IMR-90 (cell line): ENCODE measurements at regions not wholly inside any gene's neighbourhood (a gene's known extent, or its start where the extent isn't known, plus 50 kb on each side); places are given as distances from the start of the nearest gene placed in this dataset.
"Not testable (repeated sequence)": the region's sequence is repeated elsewhere in the genome, so short reads cannot be mapped to it uniquely, and the experiment has no call there.

ENCODE experiments used
- ATAC-seq: fragments of 200-7000 bp; cut with Tn5 transposase; 2 replicates; pipeline ENCODE4 v1.9.1; 2020; ENCODE audit warnings: low read depth, mild to moderate bottlenecking, moderate library complexity
- BruUV-seq: library from RNA; stranded (reverse); fragments of 400-500 nt; replicated peaks from 2 replicates; lab custom pipeline; 2021; lab: Mats Ljungman, UMichigan
- CTCF ChIA-PET: fragments of 300-600 bp; formaldehyde crosslinking; extraction: SDS; loops from one replicate; lab custom pipeline; 2021; ENCODE audit warnings: antibody characterized with exemption; lab: Yijun Ruan, JAX
- POLR2A ChIA-PET: fragments of 300-600 bp; sonication (Branson Sonifier 250); formaldehyde crosslinking; loops from one replicate; lab custom pipeline; 2022; ENCODE audit warnings: antibody characterized with exemption; ENCODE audit not compliant: unreplicated experiment; lab: Charles Lee
- DNase-seq: peaks from one replicate; pipeline ENCODE4 v3.0.0; 2013
- H2AFZ ChIP-seq: replicated peaks from 2 replicates; pipeline ENCODE3; 2013; ENCODE audit warnings: low read length, mild to moderate bottlenecking; ENCODE audit not compliant: poor library complexity
- H2AK5ac ChIP-seq: 2 replicates; pipeline ENCODE4 v1.6.1; 2013; ENCODE audit warnings: low read depth, low read length, inconsistent platforms
- H2AK9ac ChIP-seq: replicated peaks from 2 replicates; pipeline ENCODE3; 2013; ENCODE audit warnings: mild to moderate bottlenecking, low read depth, low read length, moderate library complexity; ENCODE audit not compliant: poor library complexity
- H2BK120ac ChIP-seq: 2 replicates; pipeline ENCODE4 v1.6.1; 2013; ENCODE audit warnings: low read depth, low read length, inconsistent platforms
- H2BK15ac ChIP-seq: 3 replicates; pipeline ENCODE4 v1.6.1; 2013; ENCODE audit warnings: low read depth, low read length, inconsistent platforms
- H2BK20ac ChIP-seq: 2 replicates; pipeline ENCODE4 v1.6.1; 2013; ENCODE audit warnings: low read depth, mild to moderate bottlenecking, inconsistent platforms, low read length, moderate library complexity
- H2BK5ac ChIP-seq: 2 replicates; pipeline ENCODE4 v1.6.1; 2013; ENCODE audit warnings: mild to moderate bottlenecking, low read depth, low read length, inconsistent platforms; ENCODE audit not compliant: poor library complexity, severe bottlenecking
- H3K14ac ChIP-seq: replicated peaks from 2 replicates; pipeline ENCODE4 v1.6.1; 2013; ENCODE audit warnings: low read depth, low read length, inconsistent platforms
- H3K18ac ChIP-seq: 2 replicates; pipeline ENCODE4 v1.6.1; 2013; ENCODE audit warnings: low read depth, low read length, control low read depth
- H3K23ac ChIP-seq: 2 replicates; pipeline ENCODE4 v1.6.1; 2013; ENCODE audit warnings: low read depth, low read length, inconsistent platforms
- H3K27ac ChIP-seq: 2 replicates; pipeline ENCODE4 v1.5.1; 2013; ENCODE audit warnings: mild to moderate bottlenecking, control low read depth, low read length; ENCODE audit not compliant: insufficient read depth
- H3K27me3 ChIP-seq: 2 replicates; pipeline ENCODE4 v1.6.1; 2013; ENCODE audit warnings: low read length; ENCODE audit not compliant: control insufficient read depth, insufficient read depth
- H3K36me3 ChIP-seq: 2 replicates; pipeline ENCODE4 v1.6.1; 2013; ENCODE audit warnings: low read length, mixed read lengths; ENCODE audit not compliant: control insufficient read depth, insufficient read depth
- H3K4ac ChIP-seq: 2 replicates; pipeline ENCODE4 v1.6.1; 2013; ENCODE audit warnings: low read depth, low read length, inconsistent platforms
- H3K4me1 ChIP-seq: 2 replicates; pipeline ENCODE4 v1.6.1; 2013; ENCODE audit warnings: low read length, mixed read lengths; ENCODE audit not compliant: control insufficient read depth, insufficient read depth
- H3K4me2 ChIP-seq: 2 replicates; pipeline ENCODE4 v1.6.1; 2013; ENCODE audit warnings: low read depth, mild to moderate bottlenecking, control low read depth, low read length, moderate library complexity
- H3K4me3 ChIP-seq: 2 replicates; pipeline ENCODE4 v1.5.1; 2013; ENCODE audit warnings: low read depth, mild to moderate bottlenecking, control low read depth, low read length, moderate library complexity; ENCODE audit not compliant: insufficient read depth
- H3K56ac ChIP-seq: 2 replicates; pipeline ENCODE4 v1.6.1; 2013; ENCODE audit warnings: low read length, inconsistent platforms; ENCODE audit not compliant: insufficient read depth; ENCODE audit errors: extremely low read depth
- H3K79me1 ChIP-seq, 2 experiments: 2 replicates each; pipeline ENCODE4 v1.6.1; 2013; ENCODE audit warnings: low read length in 2 of 2, inconsistent platforms in 1 of 2, low read depth in 1 of 2
- H3K9ac ChIP-seq: 2 replicates; pipeline ENCODE4 v1.6.1; 2013; ENCODE audit warnings: low read depth, low read length, control low read depth
- H3K9me1 ChIP-seq: 2 replicates; pipeline ENCODE4 v1.6.1; 2013; ENCODE audit warnings: low read length, inconsistent platforms; ENCODE audit not compliant: insufficient read depth
- H3K9me3 ChIP-seq: 2 replicates; pipeline ENCODE4 v1.6.1; 2013; ENCODE audit warnings: low read length; ENCODE audit not compliant: control insufficient read depth, insufficient read depth
- H4K20me1 ChIP-seq: 2 replicates; pipeline ENCODE4 v1.6.1; 2013; ENCODE audit warnings: low read length, inconsistent platforms; ENCODE audit not compliant: insufficient read depth
- H4K5ac ChIP-seq: 2 replicates; pipeline ENCODE4 v1.6.1; 2013; ENCODE audit warnings: mild to moderate bottlenecking, low read depth, low read length, control low read depth
- H4K8ac ChIP-seq, 2 experiments: 2 replicates each; pipeline ENCODE4 v1.6.1; 2013; ENCODE audit warnings: low read depth in 2 of 2, low read length in 2 of 2, control low read depth in 1 of 2, inconsistent platforms in 1 of 2
- H4K91ac ChIP-seq: 2 replicates; pipeline ENCODE4 v1.6.1; 2013; ENCODE audit warnings: low read depth, low read length, inconsistent platforms; ENCODE audit not compliant: insufficient read depth
- WGBS, 2 experiments: methylation state at CpG; one replicate each; pipeline versions ENCODE4 v1.1.5 to v1.1.7; 2013; ENCODE audit warnings: missing lambda C conversion rate in 2 of 2; ENCODE audit not compliant: insufficient read length in 1 of 2; ENCODE audit errors: extremely low coverage in 2 of 2; 5-methylcytosine and 5-hydroxymethylcytosine counted together
- dilution Hi-C: fragments of 300-500 bp; cut with HindIII; formaldehyde crosslinking; loops from one replicate; pipeline ENCODE4 v1.14.3; 2018; ENCODE audit warnings: low sequenced_read_pairs; ENCODE audit not compliant: unreplicated experiment
- in situ Hi-C: fragments of 300-500 bp; cut with MboI; formaldehyde crosslinking; loops from 3 replicates; pipeline ENCODE4 v1.14.3; 2019; ENCODE audit warnings: low sequenced_read_pairs, inconsistent platforms, mixed read lengths
- intact Hi-C: fragments of 100-400 bp; cut with micrococcal nuclease; formaldehyde crosslinking; loops from 2 replicates; pipeline ENCODE4 v1.10.0; 2022

DNA sequence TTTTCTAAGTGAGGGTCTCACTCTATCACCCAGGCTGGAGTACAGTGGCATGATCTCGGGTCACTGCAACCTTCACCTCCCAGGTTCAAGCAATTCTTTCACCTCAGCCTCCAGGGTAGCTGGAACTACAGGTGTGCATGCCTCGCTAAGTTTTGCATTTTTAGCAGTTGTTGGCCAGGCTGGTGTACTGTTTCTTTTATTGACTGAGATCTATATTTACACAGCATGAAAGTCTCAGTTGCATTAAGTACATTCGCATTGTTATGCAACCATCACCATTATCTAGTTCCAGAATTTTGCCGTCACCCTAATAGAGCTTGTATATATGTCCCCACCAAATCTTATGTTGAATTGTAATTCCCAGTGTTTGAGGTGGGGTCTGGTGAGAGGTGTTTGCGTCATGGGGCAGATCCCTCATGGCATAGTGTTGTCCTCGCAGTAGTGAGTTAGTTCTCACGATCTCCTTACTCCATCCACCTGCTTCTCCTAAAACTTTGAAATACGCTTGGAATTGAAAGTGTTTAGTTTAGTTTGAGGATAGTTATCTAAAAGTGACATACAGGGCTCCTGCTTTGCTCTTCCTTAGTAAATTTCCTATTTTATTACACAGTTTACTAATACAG lies 101.3 kb downstream of the SYT15B start:
- H3K4me1 ChIP-seq, H3K18ac ChIP-seq, DNase-seq, H3K27me3 ChIP-seq, H2AK5ac ChIP-seq, H3K4me3 ChIP-seq, H3K9me3 ChIP-seq, H2AK9ac ChIP-seq, H4K20me1 ChIP-seq, H2BK5ac ChIP-seq, BruUV-seq, H3K9ac ChIP-seq, H4K91ac ChIP-seq, in situ Hi-C loops, intact Hi-C loops, H4K8ac ChIP-seq, H3K9me1 ChIP-seq, CTCF ChIA-PET, H2BK20ac ChIP-seq, H3K14ac ChIP-seq, H2BK120ac ChIP-seq, POLR2A ChIA-PET, ATAC-seq, H2AFZ ChIP-seq, H3K79me1 ChIP-seq, H4K5ac ChIP-seq, H2BK15ac ChIP-seq, H3K23ac ChIP-seq, H3K4me2 ChIP-seq, H3K36me3 ChIP-seq, H3K27ac ChIP-seq, H3K56ac ChIP-seq, dilution Hi-C loops, H3K4ac ChIP-seq: not testable (repeated sequence)
- WGBS, 2 experiments, result no CpG with 5 or more reads among the region's 8 CpGs

GRCh38 chr10:47656732-47657131 lies 106.7 kb downstream of the SYT15B start:
- H3K36me3 ChIP-seq, ATAC-seq, H2AFZ ChIP-seq, H3K79me1 ChIP-seq, H3K4me1 ChIP-seq, H3K27me3 ChIP-seq, H3K27ac ChIP-seq, H4K8ac ChIP-seq, POLR2A ChIA-PET, in situ Hi-C loops, intact Hi-C loops, CTCF ChIA-PET, H2BK20ac ChIP-seq, H3K4ac ChIP-seq, H3K9me1 ChIP-seq, H3K4me3 ChIP-seq, H3K56ac ChIP-seq, H3K4me2 ChIP-seq, H3K18ac ChIP-seq, H3K9ac ChIP-seq, H4K5ac ChIP-seq, DNase-seq, H3K23ac ChIP-seq, BruUV-seq, H4K91ac ChIP-seq, H2AK9ac ChIP-seq, H2AK5ac ChIP-seq, H4K20me1 ChIP-seq, H2BK120ac ChIP-seq, H3K14ac ChIP-seq, H2BK15ac ChIP-seq, H2BK5ac ChIP-seq, H3K9me3 ChIP-seq, dilution Hi-C loops: not testable (repeated sequence)
- no CpG with 5 or more reads among the region's 2 CpGs for WGBS, 2 experiments
